Osteoblast (primary cell): ENCODE measurements at regions not wholly inside any gene's neighbourhood (a gene's known extent, or its start where the extent isn't known, plus 50 kb on each side); places are given as distances from the start of the nearest gene placed in this dataset.

Source experiments
- DNase-seq: peaks from one replicate; pipeline ENCODE4 v3.0.0; 2011; ENCODE audit warnings: low spot score, mixed read lengths; ENCODE audit not compliant: insufficient read length; ENCODE audit errors: missing footprints
- H2AFZ ChIP-seq: 2 replicates; pipeline ENCODE4 v1.6.0; 2011; ENCODE audit warnings: mild to moderate bottlenecking, low read length
- H3K27ac ChIP-seq: 2 replicates; pipeline ENCODE4 v1.5.1; 2011; ENCODE audit warnings: mild to moderate bottlenecking, low read depth, low read length, moderate library complexity
- H3K27me3 ChIP-seq: 2 replicates; pipeline ENCODE4 v1.6.0; 2012; ENCODE audit warnings: mild to moderate bottlenecking, control low read depth, inconsistent platforms, low read length, moderate library complexity; ENCODE audit not compliant: insufficient read depth
- H3K36me3 ChIP-seq: 2 replicates; pipeline ENCODE4 v1.5.1; 2011; ENCODE audit warnings: mild to moderate bottlenecking, low read length, control low read depth, moderate library complexity; ENCODE audit not compliant: insufficient read depth
- H3K4me1 ChIP-seq: 2 replicates; pipeline ENCODE4 v1.5.1; 2011; ENCODE audit warnings: mild to moderate bottlenecking, low read length, control low read depth, moderate library complexity; ENCODE audit not compliant: insufficient read depth
- H3K4me2 ChIP-seq: 2 replicates; pipeline ENCODE4 v1.6.0; 2011; ENCODE audit warnings: mild to moderate bottlenecking, low read length; ENCODE audit not compliant: insufficient read depth
- H3K4me3 ChIP-seq: fragments of 200-600 bp; sonication (generic); 3 replicates; pipeline ENCODE4 v1.5.1; 2012; ENCODE audit warnings: mild to moderate bottlenecking, low read length, inconsistent platforms; ENCODE audit not compliant: insufficient read depth
- H3K79me2 ChIP-seq: 2 replicates; pipeline ENCODE4 v1.6.0; 2012; ENCODE audit warnings: mild to moderate bottlenecking, low read length, control low read depth, inconsistent platforms; ENCODE audit not compliant: insufficient read depth
- H3K9me3 ChIP-seq: 2 replicates; pipeline ENCODE4 v1.5.1; 2011; ENCODE audit warnings: low read depth, low read length, control low read depth
- H4K20me1 ChIP-seq: 2 replicates; pipeline ENCODE4 v1.6.0; 2012; ENCODE audit warnings: mild to moderate bottlenecking, low read length, control low read depth; ENCODE audit not compliant: insufficient read depth
- TF ChIP-seq, protein P1 (sequence below): IDR thresholded peaks from 2 replicates; pipeline ENCODE4 v1.5.1; 2011; ENCODE audit warnings: mild to moderate bottlenecking, low read depth, low read length, moderate library complexity; ENCODE audit errors: extremely low read depth

DNA sequence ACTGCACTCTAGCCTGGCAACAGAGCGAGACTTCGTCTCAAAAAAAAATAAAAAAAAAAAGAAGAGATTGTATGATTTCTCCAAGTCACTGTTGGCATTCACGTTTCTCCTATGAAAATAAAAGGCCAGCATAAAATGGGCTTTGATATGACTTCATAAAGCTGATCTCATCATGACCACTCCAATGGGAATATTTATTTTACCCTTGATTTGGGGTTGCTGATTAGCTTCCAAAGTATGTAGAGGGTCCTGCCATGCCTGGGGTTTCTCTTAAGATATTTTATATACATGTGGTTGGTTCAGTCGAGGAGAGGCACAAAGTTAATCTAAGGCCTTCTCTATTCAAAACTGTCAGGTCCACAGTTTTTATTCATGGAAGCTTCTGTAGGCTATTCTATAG lies 247.0 kb upstream of the TNC start:
- H2AFZ ChIP-seq, result peak overlapping the region; percentile 17
- H3K27ac ChIP-seq, result no peak overlapping the region
- TF ChIP-seq, protein P1, sequence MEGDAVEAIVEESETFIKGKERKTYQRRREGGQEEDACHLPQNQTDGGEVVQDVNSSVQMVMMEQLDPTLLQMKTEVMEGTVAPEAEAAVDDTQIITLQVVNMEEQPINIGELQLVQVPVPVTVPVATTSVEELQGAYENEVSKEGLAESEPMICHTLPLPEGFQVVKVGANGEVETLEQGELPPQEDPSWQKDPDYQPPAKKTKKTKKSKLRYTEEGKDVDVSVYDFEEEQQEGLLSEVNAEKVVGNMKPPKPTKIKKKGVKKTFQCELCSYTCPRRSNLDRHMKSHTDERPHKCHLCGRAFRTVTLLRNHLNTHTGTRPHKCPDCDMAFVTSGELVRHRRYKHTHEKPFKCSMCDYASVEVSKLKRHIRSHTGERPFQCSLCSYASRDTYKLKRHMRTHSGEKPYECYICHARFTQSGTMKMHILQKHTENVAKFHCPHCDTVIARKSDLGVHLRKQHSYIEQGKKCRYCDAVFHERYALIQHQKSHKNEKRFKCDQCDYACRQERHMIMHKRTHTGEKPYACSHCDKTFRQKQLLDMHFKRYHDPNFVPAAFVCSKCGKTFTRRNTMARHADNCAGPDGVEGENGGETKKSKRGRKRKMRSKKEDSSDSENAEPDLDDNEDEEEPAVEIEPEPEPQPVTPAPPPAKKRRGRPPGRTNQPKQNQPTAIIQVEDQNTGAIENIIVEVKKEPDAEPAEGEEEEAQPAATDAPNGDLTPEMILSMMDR, result no peak
- no peaks in the 10 kb centered on the region for H3K27me3 ChIP-seq
- DNase-seq, result no peak
- H3K79me2 ChIP-seq, result no peaks in the 10 kb centered on the region
- no peaks in the 10 kb centered on the region for H4K20me1 ChIP-seq
- H3K4me1 ChIP-seq, result peaks cover 22% of the 10 kb centered on the region
- H3K36me3 ChIP-seq, result no peaks in the 10 kb centered on the region
- no peak overlapping the region for H3K4me2 ChIP-seq
- no peak overlapping the region for H3K4me3 ChIP-seq
- H3K9me3 ChIP-seq, result no peaks in the 10 kb centered on the region

DNA sequence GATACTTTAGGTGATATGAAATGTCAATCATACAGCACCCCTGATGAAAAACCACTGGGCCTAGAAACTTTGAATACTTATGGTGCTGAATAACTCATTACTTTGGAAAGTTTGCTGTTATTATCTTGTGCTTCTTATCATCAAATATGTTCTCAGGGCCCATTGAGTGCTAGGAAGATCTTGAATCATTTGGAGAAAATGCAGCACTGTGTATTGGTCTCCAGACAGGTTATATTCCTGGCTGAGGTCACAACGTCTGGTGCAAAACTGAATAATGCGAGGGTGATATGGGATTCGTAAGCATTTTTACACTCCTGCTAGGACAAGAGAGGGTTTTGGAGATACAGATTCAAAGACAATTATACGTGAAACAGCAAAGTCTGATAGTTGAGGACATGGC lies 249.4 kb upstream of the TNC start:
- TF ChIP-seq, protein P1, result no peak
- no peak overlapping the region for H3K4me3 ChIP-seq
- H3K4me1 ChIP-seq, result peaks cover 22% of the 10 kb centered on the region
- H3K4me2 ChIP-seq, result no peak overlapping the region
- H3K27me3 ChIP-seq, result no peaks in the 10 kb centered on the region
- no peaks in the 10 kb centered on the region for H3K9me3 ChIP-seq
- H3K27ac ChIP-seq, result peak overlapping the region; percentile 16
- H3K79me2 ChIP-seq, result no peaks in the 10 kb centered on the region
- DNase-seq, result no peak
- H2AFZ ChIP-seq, result no peak overlapping the region
- no peaks in the 10 kb centered on the region for H3K36me3 ChIP-seq
- H4K20me1 ChIP-seq, result no peaks in the 10 kb centered on the region

GRCh38 chr9:115367780-115368525 lies 250.0 kb upstream of the TNC start:
- Histone ChIP-seq H3K4me3 (no peak overlapping the region), H3K9me3 (no peaks in the 10 kb centered on the region), H3K79me2 (no peaks in the 10 kb centered on the region), H3K27me3 (no peaks in the 10 kb centered on the region), H4K20me1 (no peaks in the 10 kb centered on the region), H3K27ac (peak overlapping the region; percentile 16), H3K4me1 (peaks cover 28% of the 10 kb centered on the region), H3K36me3 (no peaks in the 10 kb centered on the region), H2AFZ (no peak overlapping the region), H3K4me2 (peak overlapping the region; percentile 10)
- TF ChIP-seq, protein P1, result no peak
- DNase-seq, result no peak

GRCh38 chr9:115369322-115369957 lies 251.5 kb upstream of the TNC start:
- Histone ChIP-seq H3K4me2 (no peak overlapping the region), H3K79me2 (no peaks in the 10 kb centered on the region), H3K36me3 (no peaks in the 10 kb centered on the region), H4K20me1 (no peaks in the 10 kb centered on the region), H3K27me3 (no peaks in the 10 kb centered on the region), H2AFZ (peak overlapping the region; percentile 5), H3K4me1 (peaks cover 34% of the 10 kb centered on the region), H3K9me3 (no peaks in the 10 kb centered on the region), H3K4me3 (no peak overlapping the region), H3K27ac (no peak overlapping the region)
- no peak for DNase-seq
- TF ChIP-seq, protein P1, result no peak
